ENCODE measurements at regions not wholly inside any gene's neighbourhood (a gene's known extent, or its start where the extent isn't known, plus 50 kb on each side); places are given as distances from the start of the nearest gene placed in this dataset.

DNA sequence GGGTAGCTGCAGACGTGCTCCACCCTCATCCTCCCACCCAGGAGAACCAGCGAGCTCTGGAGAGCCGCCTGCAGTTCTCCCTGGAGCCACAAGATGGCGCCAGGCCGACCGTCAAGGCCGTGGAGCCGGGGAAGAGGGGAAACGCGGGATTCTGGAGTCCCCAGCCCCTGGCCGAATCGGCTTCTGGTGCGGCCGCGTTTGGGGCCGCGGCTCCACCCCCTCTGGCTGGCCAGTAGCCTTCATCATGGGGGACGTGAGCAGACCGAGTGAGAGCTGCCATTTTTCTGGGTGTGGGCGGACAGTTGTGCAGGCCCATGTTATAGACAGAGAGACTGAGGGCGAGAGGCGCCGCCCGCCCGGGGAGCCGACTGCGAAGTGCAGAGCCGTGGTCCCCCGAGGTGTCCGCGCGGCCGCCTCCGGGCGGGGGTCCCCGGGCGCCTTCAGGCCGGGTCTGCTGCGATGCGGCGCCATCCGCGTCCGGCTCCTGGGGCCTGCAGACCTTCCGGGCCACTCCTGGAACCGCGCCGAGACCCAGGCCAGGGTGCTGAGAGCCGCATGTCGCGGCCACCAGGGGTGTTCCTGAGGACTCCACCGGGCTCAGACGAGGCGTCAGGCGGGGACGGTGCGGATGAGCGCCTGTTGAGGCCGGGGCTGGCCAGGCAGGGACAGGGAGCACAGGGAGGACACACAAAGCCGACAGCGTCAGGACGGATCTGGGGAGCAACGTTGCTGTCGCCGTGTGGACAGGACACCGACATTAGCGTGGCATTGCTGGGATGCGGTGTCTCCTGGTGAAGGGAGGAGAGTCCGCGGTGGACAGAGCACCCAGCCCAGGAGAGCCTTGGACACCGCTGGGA, 418.2 kb upstream of the HS6ST1 start (continued):
- TF ChIP-seq, protein P1, sequence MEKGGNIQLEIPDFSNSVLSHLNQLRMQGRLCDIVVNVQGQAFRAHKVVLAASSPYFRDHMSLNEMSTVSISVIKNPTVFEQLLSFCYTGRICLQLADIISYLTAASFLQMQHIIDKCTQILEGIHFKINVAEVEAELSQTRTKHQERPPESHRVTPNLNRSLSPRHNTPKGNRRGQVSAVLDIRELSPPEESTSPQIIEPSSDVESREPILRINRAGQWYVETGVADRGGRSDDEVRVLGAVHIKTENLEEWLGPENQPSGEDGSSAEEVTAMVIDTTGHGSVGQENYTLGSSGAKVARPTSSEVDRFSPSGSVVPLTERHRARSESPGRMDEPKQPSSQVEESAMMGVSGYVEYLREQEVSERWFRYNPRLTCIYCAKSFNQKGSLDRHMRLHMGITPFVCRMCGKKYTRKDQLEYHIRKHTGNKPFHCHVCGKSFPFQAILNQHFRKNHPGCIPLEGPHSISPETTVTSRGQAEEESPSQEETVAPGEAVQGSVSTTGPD (CRISPR knock-in tag; IDR thresholded peaks at IDR 0.05): no peak
- TF ChIP-seq ZFY (CRISPR knock-in tag; IDR thresholded peaks at IDR 0.05) (0 out of 2 replicates have a peak, but pooled peaks have one; percentile 10), PRMT3 (CRISPR knock-in tag; IDR thresholded peaks at IDR 0.05; ENCODE audit: borderline replicate concordance, low read depth) (no peak), ZNF616 (CRISPR knock-in tag; IDR thresholded peaks at IDR 0.05; ENCODE audit: low read depth) (no peak), EED (CRISPR knock-in tag; IDR thresholded peaks at IDR 0.05) (no peak), TBX3 (IDR thresholded peaks at IDR 0.05; ENCODE audit: borderline replicate concordance) (no peak), HOXA3 (CRISPR knock-in tag; IDR thresholded peaks at IDR 0.05) (no peak), ZNF33B (CRISPR knock-in tag; IDR thresholded peaks at IDR 0.05) (no peak), JUND (CRISPR knock-in tag; IDR thresholded peaks at IDR 0.05) (no peak), ZNF839 (CRISPR knock-in tag; IDR thresholded peaks at IDR 0.05; ENCODE audit: borderline replicate concordance) (no peak), GATAD1 (CRISPR knock-in tag; IDR thresholded peaks at IDR 0.05) (0 out of 2 replicates have a peak, but pooled peaks have one; percentile 16), ZSCAN25 (CRISPR knock-in tag; IDR thresholded peaks at IDR 0.05) (no peak), HMG20A (CRISPR knock-in tag; IDR thresholded peaks at IDR 0.05; ENCODE audit: borderline replicate concordance) (no peak), ELF4 (CRISPR knock-in tag; IDR thresholded peaks at IDR 0.05; ENCODE audit: borderline replicate concordance) (no peak), SPEN (CRISPR knock-in tag; IDR thresholded peaks at IDR 0.05; ENCODE audit: low read depth) (peak; percentile 35; the same call in 1 of the 2 replicates)
- TF ChIP-seq, protein P2, sequence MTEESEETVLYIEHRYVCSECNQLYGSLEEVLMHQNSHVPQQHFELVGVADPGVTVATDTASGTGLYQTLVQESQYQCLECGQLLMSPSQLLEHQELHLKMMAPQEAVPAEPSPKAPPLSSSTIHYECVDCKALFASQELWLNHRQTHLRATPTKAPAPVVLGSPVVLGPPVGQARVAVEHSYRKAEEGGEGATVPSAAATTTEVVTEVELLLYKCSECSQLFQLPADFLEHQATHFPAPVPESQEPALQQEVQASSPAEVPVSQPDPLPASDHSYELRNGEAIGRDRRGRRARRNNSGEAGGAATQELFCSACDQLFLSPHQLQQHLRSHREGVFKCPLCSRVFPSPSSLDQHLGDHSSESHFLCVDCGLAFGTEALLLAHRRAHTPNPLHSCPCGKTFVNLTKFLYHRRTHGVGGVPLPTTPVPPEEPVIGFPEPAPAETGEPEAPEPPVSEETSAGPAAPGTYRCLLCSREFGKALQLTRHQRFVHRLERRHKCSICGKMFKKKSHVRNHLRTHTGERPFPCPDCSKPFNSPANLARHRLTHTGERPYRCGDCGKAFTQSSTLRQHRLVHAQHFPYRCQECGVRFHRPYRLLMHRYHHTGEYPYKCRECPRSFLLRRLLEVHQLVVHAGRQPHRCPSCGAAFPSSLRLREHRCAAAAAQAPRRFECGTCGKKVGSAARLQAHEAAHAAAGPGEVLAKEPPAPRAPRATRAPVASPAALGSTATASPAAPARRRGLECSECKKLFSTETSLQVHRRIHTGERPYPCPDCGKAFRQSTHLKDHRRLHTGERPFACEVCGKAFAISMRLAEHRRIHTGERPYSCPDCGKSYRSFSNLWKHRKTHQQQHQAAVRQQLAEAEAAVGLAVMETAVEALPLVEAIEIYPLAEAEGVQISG (CRISPR knock-in tag; IDR thresholded peaks at IDR 0.05): no peak
- TF ChIP-seq, protein P3, sequence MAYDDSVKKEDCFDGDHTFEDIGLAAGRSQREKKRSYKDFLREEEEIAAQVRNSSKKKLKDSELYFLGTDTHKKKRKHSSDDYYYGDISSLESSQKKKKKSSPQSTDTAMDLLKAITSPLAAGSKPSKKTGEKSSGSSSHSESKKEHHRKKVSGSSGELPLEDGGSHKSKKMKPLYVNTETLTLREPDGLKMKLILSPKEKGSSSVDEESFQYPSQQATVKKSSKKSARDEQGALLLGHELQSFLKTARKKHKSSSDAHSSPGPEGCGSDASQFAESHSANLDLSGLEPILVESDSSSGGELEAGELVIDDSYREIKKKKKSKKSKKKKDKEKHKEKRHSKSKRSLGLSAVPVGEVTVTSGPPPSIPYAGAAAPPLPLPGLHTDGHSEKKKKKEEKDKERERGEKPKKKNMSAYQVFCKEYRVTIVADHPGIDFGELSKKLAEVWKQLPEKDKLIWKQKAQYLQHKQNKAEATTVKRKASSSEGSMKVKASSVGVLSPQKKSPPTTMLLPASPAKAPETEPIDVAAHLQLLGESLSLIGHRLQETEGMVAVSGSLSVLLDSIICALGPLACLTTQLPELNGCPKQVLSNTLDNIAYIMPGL (CRISPR knock-in tag; IDR thresholded peaks at IDR 0.05; ENCODE audit: borderline replicate concordance in 1 of 2, low read depth in 1 of 2): peak in 1 of 2 experiments; percentile 62; a peak in 1 of 4 replicates
- TF ChIP-seq, protein P4, sequence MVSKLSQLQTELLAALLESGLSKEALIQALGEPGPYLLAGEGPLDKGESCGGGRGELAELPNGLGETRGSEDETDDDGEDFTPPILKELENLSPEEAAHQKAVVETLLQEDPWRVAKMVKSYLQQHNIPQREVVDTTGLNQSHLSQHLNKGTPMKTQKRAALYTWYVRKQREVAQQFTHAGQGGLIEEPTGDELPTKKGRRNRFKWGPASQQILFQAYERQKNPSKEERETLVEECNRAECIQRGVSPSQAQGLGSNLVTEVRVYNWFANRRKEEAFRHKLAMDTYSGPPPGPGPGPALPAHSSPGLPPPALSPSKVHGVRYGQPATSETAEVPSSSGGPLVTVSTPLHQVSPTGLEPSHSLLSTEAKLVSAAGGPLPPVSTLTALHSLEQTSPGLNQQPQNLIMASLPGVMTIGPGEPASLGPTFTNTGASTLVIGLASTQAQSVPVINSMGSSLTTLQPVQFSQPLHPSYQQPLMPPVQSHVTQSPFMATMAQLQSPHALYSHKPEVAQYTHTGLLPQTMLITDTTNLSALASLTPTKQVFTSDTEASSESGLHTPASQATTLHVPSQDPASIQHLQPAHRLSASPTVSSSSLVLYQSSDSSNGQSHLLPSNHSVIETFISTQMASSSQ (IDR thresholded peaks at IDR 0.05; ENCODE audit: low read depth): no peak
- TF ChIP-seq, protein P4 (CRISPR knock-in tag; IDR thresholded peaks at IDR 0.05; ENCODE audit: borderline replicate concordance): no peak
